Osteoblast (primary cell): ENCODE measurements at regions not wholly inside any gene's neighbourhood (a gene's known extent, or its start where the extent isn't known, plus 50 kb on each side); places are given as distances from the start of the nearest gene placed in this dataset.

Experiments used
- DNase-seq: peaks from one replicate; pipeline ENCODE4 v3.0.0; 2011; ENCODE audit warnings: low spot score, mixed read lengths; ENCODE audit not compliant: insufficient read length; ENCODE audit errors: missing footprints
- H2AFZ ChIP-seq: 2 replicates; pipeline ENCODE4 v1.6.0; 2011; ENCODE audit warnings: mild to moderate bottlenecking, low read length
- H3K27ac ChIP-seq: 2 replicates; pipeline ENCODE4 v1.5.1; 2011; ENCODE audit warnings: mild to moderate bottlenecking, low read depth, low read length, moderate library complexity
- H3K27me3 ChIP-seq: 2 replicates; pipeline ENCODE4 v1.6.0; 2012; ENCODE audit warnings: mild to moderate bottlenecking, control low read depth, inconsistent platforms, low read length, moderate library complexity; ENCODE audit not compliant: insufficient read depth
- H3K36me3 ChIP-seq: 2 replicates; pipeline ENCODE4 v1.5.1; 2011; ENCODE audit warnings: mild to moderate bottlenecking, low read length, control low read depth, moderate library complexity; ENCODE audit not compliant: insufficient read depth
- H3K4me1 ChIP-seq: 2 replicates; pipeline ENCODE4 v1.5.1; 2011; ENCODE audit warnings: mild to moderate bottlenecking, low read length, control low read depth, moderate library complexity; ENCODE audit not compliant: insufficient read depth
- H3K4me2 ChIP-seq: 2 replicates; pipeline ENCODE4 v1.6.0; 2011; ENCODE audit warnings: mild to moderate bottlenecking, low read length; ENCODE audit not compliant: insufficient read depth
- H3K4me3 ChIP-seq: fragments of 200-600 bp; sonication (generic); 3 replicates; pipeline ENCODE4 v1.5.1; 2012; ENCODE audit warnings: mild to moderate bottlenecking, low read length, inconsistent platforms; ENCODE audit not compliant: insufficient read depth
- H3K79me2 ChIP-seq: 2 replicates; pipeline ENCODE4 v1.6.0; 2012; ENCODE audit warnings: mild to moderate bottlenecking, low read length, control low read depth, inconsistent platforms; ENCODE audit not compliant: insufficient read depth
- H3K9me3 ChIP-seq: 2 replicates; pipeline ENCODE4 v1.5.1; 2011; ENCODE audit warnings: low read depth, low read length, control low read depth
- H4K20me1 ChIP-seq: 2 replicates; pipeline ENCODE4 v1.6.0; 2012; ENCODE audit warnings: mild to moderate bottlenecking, low read length, control low read depth; ENCODE audit not compliant: insufficient read depth
- TF ChIP-seq, protein P1 (sequence below): IDR thresholded peaks from 2 replicates; pipeline ENCODE4 v1.5.1; 2011; ENCODE audit warnings: mild to moderate bottlenecking, low read depth, low read length, moderate library complexity; ENCODE audit errors: extremely low read depth

DNA sequence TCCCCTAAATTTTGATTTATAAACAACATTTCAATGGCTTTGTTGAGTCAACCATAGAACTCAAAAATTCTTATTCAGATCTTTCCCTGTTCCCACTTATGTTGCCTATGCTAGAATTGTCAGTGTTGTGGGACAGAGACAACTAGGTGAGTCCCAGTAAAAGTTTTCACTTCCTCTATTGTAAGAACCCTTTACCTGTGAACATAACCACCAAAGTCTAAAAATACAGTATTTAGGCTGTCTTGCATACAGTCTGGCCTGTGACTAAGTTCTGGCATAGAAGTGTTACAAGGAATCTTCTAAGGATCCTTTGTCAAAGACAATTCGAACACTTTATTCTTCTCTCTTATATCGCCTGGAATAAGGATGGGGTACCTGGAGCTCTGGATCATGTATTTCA lies 1047.9 kb upstream of the NCAM2 start:
- no peak overlapping the region for H3K27ac ChIP-seq
- TF ChIP-seq, protein P1, sequence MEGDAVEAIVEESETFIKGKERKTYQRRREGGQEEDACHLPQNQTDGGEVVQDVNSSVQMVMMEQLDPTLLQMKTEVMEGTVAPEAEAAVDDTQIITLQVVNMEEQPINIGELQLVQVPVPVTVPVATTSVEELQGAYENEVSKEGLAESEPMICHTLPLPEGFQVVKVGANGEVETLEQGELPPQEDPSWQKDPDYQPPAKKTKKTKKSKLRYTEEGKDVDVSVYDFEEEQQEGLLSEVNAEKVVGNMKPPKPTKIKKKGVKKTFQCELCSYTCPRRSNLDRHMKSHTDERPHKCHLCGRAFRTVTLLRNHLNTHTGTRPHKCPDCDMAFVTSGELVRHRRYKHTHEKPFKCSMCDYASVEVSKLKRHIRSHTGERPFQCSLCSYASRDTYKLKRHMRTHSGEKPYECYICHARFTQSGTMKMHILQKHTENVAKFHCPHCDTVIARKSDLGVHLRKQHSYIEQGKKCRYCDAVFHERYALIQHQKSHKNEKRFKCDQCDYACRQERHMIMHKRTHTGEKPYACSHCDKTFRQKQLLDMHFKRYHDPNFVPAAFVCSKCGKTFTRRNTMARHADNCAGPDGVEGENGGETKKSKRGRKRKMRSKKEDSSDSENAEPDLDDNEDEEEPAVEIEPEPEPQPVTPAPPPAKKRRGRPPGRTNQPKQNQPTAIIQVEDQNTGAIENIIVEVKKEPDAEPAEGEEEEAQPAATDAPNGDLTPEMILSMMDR: no peak
- H3K4me3 ChIP-seq: no peak overlapping the region
- H3K79me2 ChIP-seq: no peaks in the 10 kb centered on the region
- no peak overlapping the region for H2AFZ ChIP-seq
- H3K27me3 ChIP-seq: no peaks in the 10 kb centered on the region
- H3K4me1 ChIP-seq: no peaks in the 10 kb centered on the region
- no peak for DNase-seq
- no peaks in the 10 kb centered on the region for H4K20me1 ChIP-seq
- peaks cover 4% of the 10 kb centered on the region for H3K9me3 ChIP-seq
- no peak overlapping the region for H3K4me2 ChIP-seq
- H3K36me3 ChIP-seq: no peaks in the 10 kb centered on the region

GRCh38 chr21:19969156-19969555 lies 1029.1 kb upstream of the NCAM2 start:
- DNase-seq: no peak
- no peak overlapping the region for H3K27ac ChIP-seq
- H3K4me3 ChIP-seq: no peak overlapping the region
- no peaks in the 10 kb centered on the region for H4K20me1 ChIP-seq
- H3K27me3 ChIP-seq: no peaks in the 10 kb centered on the region
- no peaks in the 10 kb centered on the region for H3K79me2 ChIP-seq
- H3K4me1 ChIP-seq: no peaks in the 10 kb centered on the region
- H3K36me3 ChIP-seq: no peaks in the 10 kb centered on the region
- no peak overlapping the region for H2AFZ ChIP-seq
- TF ChIP-seq, protein P1: no peak
- H3K9me3 ChIP-seq: no peaks in the 10 kb centered on the region
- H3K4me2 ChIP-seq: no peak overlapping the region

GRCh38 chr21:19981938-19982337 lies 1016.3 kb upstream of the NCAM2 start:
- Histone ChIP-seq H3K27me3 (no peaks in the 10 kb centered on the region), H2AFZ (no peak overlapping the region), H4K20me1 (no peaks in the 10 kb centered on the region), H3K27ac (no peak overlapping the region), H3K4me2 (no peak overlapping the region), H3K9me3 (no peaks in the 10 kb centered on the region), H3K36me3 (no peaks in the 10 kb centered on the region), H3K4me3 (no peak overlapping the region), H3K79me2 (no peaks in the 10 kb centered on the region), H3K4me1 (no peaks in the 10 kb centered on the region)
- no peak for DNase-seq
- TF ChIP-seq, protein P1: no peak

- Histone ChIP-seq H2AFZ (no peak overlapping the region), H3K4me3 (no peak overlapping the region)
- DNase-seq: no peak
Measured at GRCh38 chr21:19986396-19986795, 1011.8 kb upstream of the NCAM2 start.

More at GRCh38 chr21:19986396-19986795, 1011.8 kb upstream of the NCAM2 start:
- H3K4me1 ChIP-seq: no peaks in the 10 kb centered on the region
- no peak overlapping the region for H3K4me2 ChIP-seq
- H3K9me3 ChIP-seq: no peaks in the 10 kb centered on the region
- no peaks in the 10 kb centered on the region for H3K27me3 ChIP-seq
- no peaks in the 10 kb centered on the region for H4K20me1 ChIP-seq
- no peaks in the 10 kb centered on the region for H3K79me2 ChIP-seq
- TF ChIP-seq, protein P1: no peak
- H3K36me3 ChIP-seq: no peaks in the 10 kb centered on the region
- no peak overlapping the region for H3K27ac ChIP-seq
